Omental fat pad (tissue), 3 donors: ENCODE measurements at regions not wholly inside any gene's neighbourhood (a gene's known extent, or its start where the extent isn't known, plus 50 kb on each side); places are given as distances from the start of the nearest gene placed in this dataset.

Experiments used
- ATAC-seq: fragments of 150-250 bp; one replicate; pipeline ENCODE4 v1.9.1; 2016; ENCODE audit warnings: mild to moderate bottlenecking, moderate library complexity; ENCODE audit not compliant: low FRiP score
- DNase-seq: peaks from one replicate; pipeline ENCODE4 v3.0.0-alpha.2; 2019; ENCODE audit warnings: low spot score
- CTCF ChIP-seq, 3 donors: fragments of 450-650 bp; IDR thresholded peaks; one replicate each; pipeline ENCODE4 v1.5.1; 2016 to 2017; ENCODE audit warnings: antibody characterized with exemption in 3 of 3, mild to moderate bottlenecking in 3 of 3, moderate library complexity in 2 of 3

GRCh38 chr7:37504801-37505200, 56.1 kb upstream of the ELMO1 start:
- no peak for ATAC-seq
- DNase-seq: no peak
- TF ChIP-seq CTCF (IDR thresholded peaks at IDR 0.05): no peak

- no peak for ATAC-seq
- TF ChIP-seq CTCF (IDR thresholded peaks at IDR 0.05): no peak
- DNase-seq: no peak
Measured at GRCh38 chr7:37505750-37506353, 57.2 kb upstream of the ELMO1 start.

- DNase-seq (no peak), ATAC-seq (no peak)
- no peak for TF ChIP-seq CTCF (IDR thresholded peaks at IDR 0.05)
Measured at GRCh38 chr7:37508118-37508517, 59.5 kb upstream of the ELMO1 start.

GRCh38 chr7:37510043-37510634, 61.5 kb upstream of the ELMO1 start:
- DNase-seq: no peak
- peak in 1 of 3 donors; percentile 29 for TF ChIP-seq CTCF (IDR thresholded peaks at IDR 0.05)
- no peak for ATAC-seq

- TF ChIP-seq CTCF (IDR thresholded peaks at IDR 0.05): no peak
- DNase-seq (no peak), ATAC-seq (no peak)
Measured at GRCh38 chr7:37511915-37512314, 63.3 kb upstream of the ELMO1 start.

GRCh38 chr7:37514497-37514896, 65.8 kb upstream of the ELMO1 start:
- ATAC-seq (no peak), DNase-seq (no peak)
- TF ChIP-seq CTCF (IDR thresholded peaks at IDR 0.05): no peak

- TF ChIP-seq CTCF (IDR thresholded peaks at IDR 0.05): no peak
- no peak for DNase-seq
- no peak for ATAC-seq
Measured at GRCh38 chr7:37516664-37517063, 68.0 kb upstream of the ELMO1 start.
